ENCODE measurements at regions not wholly inside any gene's neighbourhood (a gene's known extent, or its start where the extent isn't known, plus 50 kb on each side); places are given as distances from the start of the nearest gene placed in this dataset.

- no peak for ATAC-seq (replicated peaks in 1 of 2)
- DNase-seq = no peak
- H3K4me3 Mint-ChIP-seq = no peak overlapping the region
- H3K9me3 Mint-ChIP-seq = peaks cover 3 to 4% of the 10 kb centered on the region in 2 donors
- H3K36me3 Mint-ChIP-seq (ENCODE audit: insufficient read depth in 2 of 2) = no peaks in the 10 kb centered on the region
- no peaks in the 10 kb centered on the region for H3K27me3 Mint-ChIP-seq (ENCODE audit: low read depth)
- no peaks in the 10 kb centered on the region for H3K4me1 Mint-ChIP-seq (ENCODE audit: low read depth)
- no peak overlapping the region for H3K27ac Mint-ChIP-seq
Observed at GRCh38 chr4:126775485-126776106, 857.2 kb upstream of the INTU start.

GRCh38 chr4:126776361-126776760 lies 856.4 kb upstream of the INTU start:
- H3K4me1 Mint-ChIP-seq (ENCODE audit: low read depth) = no peaks in the 10 kb centered on the region
- peaks cover 3 to 4% of the 10 kb centered on the region in 2 donors for H3K9me3 Mint-ChIP-seq

GRCh38 chr4:126777649-126778048 lies 855.1 kb upstream of the INTU start:
- no peaks in the 10 kb centered on the region for H3K27me3 Mint-ChIP-seq (ENCODE audit: low read depth)

More at GRCh38 chr4:126776361-126776760, 856.4 kb upstream of the INTU start:
- no peak overlapping the region for H3K27ac Mint-ChIP-seq
- no peak overlapping the region for H3K4me3 Mint-ChIP-seq
- no peak for ATAC-seq (replicated peaks in 1 of 2)
- DNase-seq = no peak
- H3K27me3 Mint-ChIP-seq (ENCODE audit: low read depth) = no peaks in the 10 kb centered on the region
- H3K36me3 Mint-ChIP-seq (ENCODE audit: insufficient read depth in 2 of 2) = no peaks in the 10 kb centered on the region

GRCh38 chr4:126778348-126778747 lies 854.4 kb upstream of the INTU start:
- ATAC-seq (replicated peaks in 1 of 2) (no peak), DNase-seq (no peak)
- H3K36me3 Mint-ChIP-seq (ENCODE audit: insufficient read depth in 2 of 2) = no peaks in the 10 kb centered on the region
- no peak overlapping the region for H3K4me3 Mint-ChIP-seq
- no peaks in the 10 kb centered on the region for H3K27me3 Mint-ChIP-seq (ENCODE audit: low read depth)
- peaks cover 3 to 4% of the 10 kb centered on the region in 2 donors for H3K9me3 Mint-ChIP-seq
- H3K27ac Mint-ChIP-seq = no peak overlapping the region
- H3K4me1 Mint-ChIP-seq (ENCODE audit: low read depth) = no peaks in the 10 kb centered on the region

More at GRCh38 chr4:126777649-126778048, 855.1 kb upstream of the INTU start:
- Mint-ChIP-seq H3K36me3 (ENCODE audit: insufficient read depth in 2 of 2) (no peaks in the 10 kb centered on the region), H3K9me3 (peaks cover 3 to 4% of the 10 kb centered on the region in 2 donors), H3K4me1 (ENCODE audit: low read depth) (no peaks in the 10 kb centered on the region), H3K27ac (no peak overlapping the region), H3K4me3 (no peak overlapping the region)
- ATAC-seq (replicated peaks in 1 of 2) (no peak), DNase-seq (no peak)

- H3K27me3 Mint-ChIP-seq (ENCODE audit: low read depth) = no peaks in the 10 kb centered on the region
- DNase-seq (no peak), ATAC-seq (replicated peaks in 1 of 2) (no peak)
- H3K4me3 Mint-ChIP-seq = no peak overlapping the region
- H3K36me3 Mint-ChIP-seq (ENCODE audit: insufficient read depth in 2 of 2) = no peaks in the 10 kb centered on the region
- H3K27ac Mint-ChIP-seq = no peak overlapping the region
- no peaks in the 10 kb centered on the region for H3K4me1 Mint-ChIP-seq (ENCODE audit: low read depth)
- peaks cover 3 to 4% of the 10 kb centered on the region in 2 donors for H3K9me3 Mint-ChIP-seq
Observed at GRCh38 chr4:126779001-126779400, 853.8 kb upstream of the INTU start.

GRCh38 chr4:126779436-126780166 lies 853.2 kb upstream of the INTU start:
- ATAC-seq (replicated peaks in 1 of 2) = no peak

GRCh38 chr4:126783191-126783590 lies 849.6 kb upstream of the INTU start:
- H3K27me3 Mint-ChIP-seq (ENCODE audit: low read depth) = no peaks in the 10 kb centered on the region
- no peaks in the 10 kb centered on the region for H3K36me3 Mint-ChIP-seq (ENCODE audit: insufficient read depth in 2 of 2)
- no peak overlapping the region for H3K27ac Mint-ChIP-seq
- H3K9me3 Mint-ChIP-seq = peaks cover under 1 to 2% of the 10 kb centered on the region in 2 donors
- no peak overlapping the region for H3K4me3 Mint-ChIP-seq
- H3K4me1 Mint-ChIP-seq (ENCODE audit: low read depth) = no peaks in the 10 kb centered on the region
- DNase-seq (no peak), ATAC-seq (replicated peaks in 1 of 2) (no peak)

More at GRCh38 chr4:126779436-126780166, 853.2 kb upstream of the INTU start:
- H3K27ac Mint-ChIP-seq = no peak overlapping the region
- no peak overlapping the region for H3K4me3 Mint-ChIP-seq
- H3K9me3 Mint-ChIP-seq = peaks cover 3 to 4% of the 10 kb centered on the region in 2 donors
- H3K36me3 Mint-ChIP-seq (ENCODE audit: insufficient read depth in 2 of 2) = no peaks in the 10 kb centered on the region
- no peaks in the 10 kb centered on the region for H3K4me1 Mint-ChIP-seq (ENCODE audit: low read depth)
- DNase-seq = no peak
- no peaks in the 10 kb centered on the region for H3K27me3 Mint-ChIP-seq (ENCODE audit: low read depth)

- Mint-ChIP-seq H3K4me3 (no peak overlapping the region), H3K27me3 (ENCODE audit: low read depth) (no peaks in the 10 kb centered on the region), H3K9me3 (peaks cover 2% of the 10 kb centered on the region in 2 donors), H3K4me1 (ENCODE audit: low read depth) (no peaks in the 10 kb centered on the region), H3K27ac (no peak overlapping the region), H3K36me3 (ENCODE audit: insufficient read depth in 2 of 2) (no peaks in the 10 kb centered on the region)
- ATAC-seq (replicated peaks in 1 of 2) = no peak
- no peak for DNase-seq
Observed at GRCh38 chr4:126784966-126785580, 847.7 kb upstream of the INTU start.

GRCh38 chr4:126790633-126791032 lies 842.1 kb upstream of the INTU start:
- Mint-ChIP-seq H3K9me3 (peaks cover 0 to 2% of the 10 kb centered on the region in 2 donors), H3K4me3 (no peak overlapping the region), H3K27ac (no peak overlapping the region), H3K36me3 (ENCODE audit: insufficient read depth in 2 of 2) (no peaks in the 10 kb centered on the region), H3K4me1 (ENCODE audit: low read depth) (no peaks in the 10 kb centered on the region), H3K27me3 (ENCODE audit: low read depth) (no peaks in the 10 kb centered on the region)
- ATAC-seq (replicated peaks in 1 of 2) = no peak
- DNase-seq = no peak

- H3K36me3 Mint-ChIP-seq (ENCODE audit: insufficient read depth in 2 of 2) = no peaks in the 10 kb centered on the region
- no peak overlapping the region for H3K4me3 Mint-ChIP-seq
- DNase-seq = no peak
- H3K4me1 Mint-ChIP-seq (ENCODE audit: low read depth) = no peaks in the 10 kb centered on the region
- no peak for ATAC-seq (replicated peaks in 1 of 2)
- H3K27me3 Mint-ChIP-seq (ENCODE audit: low read depth) = no peaks in the 10 kb centered on the region
- no peaks in the 10 kb centered on the region for H3K9me3 Mint-ChIP-seq
- H3K27ac Mint-ChIP-seq = no peak overlapping the region
Observed at GRCh38 chr4:126794363-126794762, 838.4 kb upstream of the INTU start.

GRCh38 chr4:126798214-126798613 lies 834.5 kb upstream of the INTU start:
- ATAC-seq (replicated peaks in 1 of 2) (no peak), DNase-seq (no peak)
- Mint-ChIP-seq H3K27me3 (ENCODE audit: low read depth) (no peaks in the 10 kb centered on the region), H3K4me3 (no peak overlapping the region), H3K9me3 (no peaks in the 10 kb centered on the region), H3K4me1 (ENCODE audit: low read depth) (no peaks in the 10 kb centered on the region), H3K27ac (no peak overlapping the region), H3K36me3 (ENCODE audit: insufficient read depth in 2 of 2) (no peaks in the 10 kb centered on the region)

- H3K27ac Mint-ChIP-seq = no peak overlapping the region
- H3K27me3 Mint-ChIP-seq (ENCODE audit: low read depth) = no peaks in the 10 kb centered on the region
- DNase-seq (no peak), ATAC-seq (replicated peaks in 1 of 2) (no peak)
- H3K36me3 Mint-ChIP-seq (ENCODE audit: insufficient read depth in 2 of 2) = no peaks in the 10 kb centered on the region
- H3K9me3 Mint-ChIP-seq = peaks cover 0 to 5% of the 10 kb centered on the region in 2 donors
- no peaks in the 10 kb centered on the region for H3K4me1 Mint-ChIP-seq (ENCODE audit: low read depth)
- no peak overlapping the region for H3K4me3 Mint-ChIP-seq
Observed at GRCh38 chr4:126799416-126799815, 833.3 kb upstream of the INTU start.

- Mint-ChIP-seq H3K9me3 (peaks cover 2 to 5% of the 10 kb centered on the region in 2 donors), H3K36me3 (ENCODE audit: insufficient read depth in 2 of 2) (no peaks in the 10 kb centered on the region), H3K4me3 (no peak overlapping the region), H3K27ac (no peak overlapping the region), H3K27me3 (ENCODE audit: low read depth) (no peaks in the 10 kb centered on the region), H3K4me1 (ENCODE audit: low read depth) (no peaks in the 10 kb centered on the region)
- DNase-seq = no peak
- ATAC-seq (replicated peaks in 1 of 2) = no peak
Observed at GRCh38 chr4:126799971-126800574, 832.7 kb upstream of the INTU start.

Measured in activated T-cell treated with anti-CD3 and anti-CD28 coated beads, Interleukin-2, amount 50 U/mL, for 72 hours (primary cell).